HCEC 1CT (cell line): ENCODE measurements at regions not wholly inside any gene's neighbourhood (a gene's known extent, or its start where the extent isn't known, plus 50 kb on each side); places are given as distances from the start of the nearest gene placed in this dataset.
A peak's percentile ranks its signal among the peaks of the same experiment; 100 is the strongest.

Source experiments
- DNase-seq: peaks from one replicate; pipeline ENCODE4 v3.0.0-alpha.2; 2017

DNA sequence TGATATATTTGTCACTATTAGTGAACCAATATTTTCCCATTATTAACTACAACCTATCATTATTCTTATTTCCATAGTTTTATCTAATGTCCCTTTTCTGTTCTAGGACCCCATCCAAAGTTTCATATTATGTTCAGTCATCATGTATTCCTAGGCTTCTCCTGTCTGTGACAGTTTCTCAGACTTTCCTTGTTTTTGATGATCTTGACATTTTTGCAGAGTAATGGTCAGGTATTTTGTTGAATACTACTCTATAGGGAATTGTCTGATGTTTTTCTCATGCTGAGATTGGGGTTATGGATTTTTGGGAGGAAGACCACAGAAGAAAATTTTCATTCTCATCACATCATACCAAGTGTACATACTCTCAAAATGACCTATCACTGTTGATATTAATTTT lies 684.6 kb downstream of the PLCL1 start:
- DNase-seq, result no peak

- no peak for DNase-seq
These were observed 678.7 kb downstream of the PLCL1 start for GRCh38 chr2:198483051-198483450.

DNA sequence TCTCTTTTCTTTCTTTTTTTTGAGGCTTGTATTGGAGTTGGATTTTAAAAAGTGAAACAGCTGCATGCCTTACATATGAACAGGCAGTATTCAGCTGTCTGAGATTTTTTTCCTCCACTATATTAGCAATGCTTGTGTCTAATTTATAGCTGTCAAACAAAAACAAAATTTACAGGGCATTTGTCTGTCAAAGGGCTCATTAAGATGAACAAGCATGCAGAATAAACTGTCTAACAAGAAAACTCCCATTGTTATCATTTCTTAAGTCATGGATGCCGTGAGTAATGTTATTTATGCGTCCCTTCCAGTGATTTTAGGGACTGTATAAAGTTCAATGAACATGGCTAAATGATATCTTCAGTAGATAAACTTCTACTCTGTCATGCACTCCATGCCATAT lies 674.7 kb downstream of the PLCL1 start:
- DNase-seq, result no peak

GRCh38 chr2:198478361-198478760 lies 674.0 kb downstream of the PLCL1 start:
- DNase-seq, result no peak

- DNase-seq, result no peak
These were observed 671.6 kb downstream of the PLCL1 start for GRCh38 chr2:198476007-198476406.

DNA sequence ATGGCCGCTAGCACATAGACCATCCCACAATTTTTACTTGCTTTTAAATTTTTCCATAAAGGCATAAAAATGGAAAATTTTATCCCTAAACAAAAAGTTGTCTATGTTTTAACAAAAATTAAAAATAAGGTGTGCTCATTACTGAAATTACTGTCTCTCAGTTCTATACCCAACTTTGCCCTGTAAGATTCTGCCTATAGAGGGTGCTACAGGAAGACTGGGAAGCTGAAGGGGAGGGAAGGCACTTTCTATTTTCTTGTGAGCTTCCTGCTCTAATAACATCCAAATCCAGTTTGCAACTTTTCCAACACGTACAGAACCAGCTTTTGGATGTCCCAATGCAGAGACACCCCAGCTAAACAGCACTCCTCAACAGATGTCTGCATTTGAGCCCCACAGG lies 666.9 kb downstream of the PLCL1 start:
- DNase-seq, result no peak

- DNase-seq, result no peak
These were observed 663.7 kb downstream of the PLCL1 start for GRCh38 chr2:198468136-198468535.

DNA sequence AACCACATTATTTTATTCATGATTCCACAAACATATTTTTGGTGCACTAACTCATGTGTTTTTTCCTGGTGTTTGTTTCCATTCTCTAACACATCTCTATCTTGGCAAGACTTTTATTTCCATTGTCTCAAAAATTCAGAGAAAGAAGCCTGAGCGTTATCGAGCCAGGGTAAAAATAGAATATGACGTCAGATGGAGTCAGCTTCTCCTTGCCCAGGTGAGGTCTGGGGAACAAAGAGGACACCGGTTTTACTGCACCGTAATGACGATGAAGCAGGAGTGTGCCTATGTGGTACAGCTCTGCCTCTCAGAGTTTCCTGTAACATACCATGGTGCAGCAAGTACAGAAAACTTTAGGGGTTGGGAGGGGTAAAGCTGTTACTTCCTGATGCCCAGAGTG lies 661.6 kb downstream of the PLCL1 start:
- DNase-seq, result no peak

GRCh38 chr2:198456418-198456817 lies 652.0 kb downstream of the PLCL1 start:
- DNase-seq, result peak; percentile 28

DNA sequence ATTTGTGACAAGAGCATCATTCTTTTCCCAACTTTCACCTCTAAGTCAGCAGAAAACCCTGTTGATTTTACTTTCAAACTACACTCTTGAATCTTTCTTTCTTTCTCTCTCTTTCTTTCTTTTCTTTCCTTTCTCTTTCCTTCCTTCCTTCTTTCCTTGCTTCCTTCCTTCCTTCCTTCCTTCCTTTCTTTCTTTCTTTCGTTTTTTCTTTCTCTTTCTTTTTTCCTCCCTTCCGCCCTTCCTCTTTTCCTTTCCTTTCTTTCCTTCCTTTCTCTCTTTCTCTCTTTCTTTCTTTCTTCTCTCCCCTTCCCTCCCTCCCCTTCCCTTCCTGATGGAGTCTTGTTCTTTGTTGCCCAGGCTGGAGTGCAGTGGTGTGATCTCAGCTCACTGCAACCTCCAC lies 649.5 kb downstream of the PLCL1 start:
- DNase-seq, result no peak

DNA sequence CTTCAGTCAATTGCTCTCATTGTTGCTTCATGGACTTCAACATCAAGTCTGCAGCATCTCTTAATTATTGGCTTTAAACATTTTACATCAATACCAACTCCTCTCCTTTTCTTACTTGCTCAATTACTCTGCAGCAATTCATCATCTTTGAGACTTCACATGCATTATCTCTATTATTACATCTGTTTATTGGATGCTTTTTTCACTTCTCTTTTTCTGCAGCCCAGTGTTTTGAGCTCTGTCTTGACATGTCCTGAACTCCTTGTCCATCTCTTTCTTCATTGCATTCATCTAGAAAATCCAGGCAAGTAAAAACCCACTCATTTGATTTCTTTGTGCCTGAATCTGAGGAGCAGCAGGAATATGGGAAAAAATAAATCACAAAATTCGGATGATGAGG lies 647.9 kb downstream of the PLCL1 start:
- DNase-seq, result no peak

GRCh38 chr2:198448789-198449188 lies 644.4 kb downstream of the PLCL1 start:
- peak; percentile 4 for DNase-seq

GRCh38 chr2:198444800-198445287 lies 640.5 kb downstream of the PLCL1 start:
- DNase-seq, result no peak

DNA sequence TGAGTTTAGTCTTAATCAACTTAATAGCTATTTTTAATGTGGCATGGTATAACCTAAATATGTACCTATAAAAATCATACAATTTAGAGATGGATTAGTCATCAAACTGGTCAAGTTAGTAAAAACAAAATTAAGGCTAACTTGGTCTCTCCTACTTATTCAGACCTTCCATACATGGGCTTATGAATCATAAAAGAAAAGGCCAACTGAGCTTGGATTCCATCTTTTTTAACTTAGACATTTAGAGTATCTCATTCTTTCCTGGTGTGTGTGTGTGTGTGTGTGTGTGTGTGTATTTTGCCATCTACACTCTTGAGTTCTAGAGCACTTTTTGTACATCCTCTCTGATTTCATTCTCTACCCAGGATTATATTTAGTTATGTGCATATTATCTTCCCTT lies 637.5 kb downstream of the PLCL1 start:
- peak; percentile 24 for DNase-seq

GRCh38 chr2:198441246-198441645 lies 636.9 kb downstream of the PLCL1 start:
- peak; percentile 22 for DNase-seq

DNA sequence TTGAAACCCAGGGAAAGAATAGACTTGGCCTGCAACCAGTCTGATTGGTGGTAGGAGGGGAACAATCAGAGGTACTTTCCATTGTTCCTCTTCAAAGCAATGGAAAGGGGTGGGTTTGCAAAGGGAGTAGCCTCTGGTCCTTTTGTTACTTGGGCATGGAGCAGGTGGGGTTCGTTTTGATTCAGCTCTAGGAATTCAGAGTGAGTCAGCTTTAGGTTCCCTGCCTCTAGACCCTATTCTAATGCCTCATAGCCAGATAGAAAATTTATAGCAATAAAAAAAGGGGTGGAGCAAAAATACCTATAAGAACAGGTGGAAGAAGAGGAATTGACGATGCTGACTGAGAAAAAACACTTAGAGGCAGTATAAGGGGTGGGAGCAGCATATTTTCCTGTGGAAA lies 636.4 kb downstream of the PLCL1 start:
- DNase-seq, result no peak

- DNase-seq, result peak; percentile 37
These were observed 633.9 kb downstream of the PLCL1 start for GRCh38 chr2:198438331-198438730.

- DNase-seq, result no peak
These were observed 619.7 kb downstream of the PLCL1 start for GRCh38 chr2:198424112-198424511.

DNA sequence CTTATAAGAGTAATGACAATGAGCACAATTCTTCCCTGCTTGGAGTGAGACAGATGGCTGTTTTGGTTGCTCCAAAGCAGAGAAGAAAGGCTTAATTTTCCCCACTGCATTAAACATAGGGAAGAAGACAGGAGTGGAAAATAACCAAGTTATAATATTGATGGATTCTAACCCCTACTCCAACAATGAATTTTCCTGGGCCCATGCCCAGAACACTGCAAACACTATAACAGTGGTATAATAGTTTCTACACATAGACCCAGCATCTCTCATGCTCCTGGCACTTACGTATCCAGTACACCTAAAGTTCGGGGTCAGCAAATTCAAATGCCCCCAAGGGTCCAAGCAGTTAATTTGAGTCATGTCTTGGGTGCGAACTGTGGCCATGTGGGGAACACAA lies 613.4 kb downstream of the PLCL1 start:
- no peak for DNase-seq

- DNase-seq, result no peak
These were observed 610.6 kb downstream of the PLCL1 start for GRCh38 chr2:198414976-198415375.

DNA sequence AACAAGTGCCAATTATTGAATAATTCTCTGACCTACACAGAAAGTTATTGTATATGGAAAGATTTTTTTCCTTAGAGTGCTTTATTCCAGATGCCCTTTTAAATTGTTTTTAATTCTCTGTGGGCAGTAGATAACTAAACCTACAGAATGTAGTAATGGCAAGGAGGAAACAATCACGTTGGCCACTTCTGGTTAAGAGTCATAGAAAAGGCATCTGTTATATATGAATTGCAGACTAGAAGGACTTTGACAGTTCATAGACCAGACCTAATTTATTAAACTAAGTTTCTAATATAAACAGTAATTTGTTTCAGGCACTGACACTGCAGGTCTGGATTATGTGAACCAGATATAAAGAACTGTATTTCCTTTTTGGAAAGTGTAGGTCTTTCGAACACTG lies 607.5 kb downstream of the PLCL1 start:
- DNase-seq, result no peak

DNA sequence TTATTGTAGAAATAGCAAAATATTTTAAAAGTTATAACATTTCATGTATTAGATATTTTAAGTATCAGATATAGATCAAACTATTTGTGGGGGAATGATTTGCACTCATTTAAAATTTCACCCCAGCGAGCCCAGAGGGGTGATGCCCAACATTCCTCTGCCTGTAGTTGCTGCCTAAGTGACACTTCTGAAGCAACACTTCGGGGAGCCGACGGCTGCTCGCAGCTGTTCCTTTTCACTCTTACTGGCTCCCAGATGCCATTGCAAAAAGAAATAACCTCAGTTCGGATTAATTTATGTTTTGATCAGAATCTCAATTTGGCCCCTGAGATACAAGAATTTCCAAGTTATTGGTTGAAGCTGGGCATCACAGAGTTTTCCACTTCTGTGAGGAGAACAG lies 603.8 kb downstream of the PLCL1 start:
- DNase-seq, result peak; percentile 37

DNA sequence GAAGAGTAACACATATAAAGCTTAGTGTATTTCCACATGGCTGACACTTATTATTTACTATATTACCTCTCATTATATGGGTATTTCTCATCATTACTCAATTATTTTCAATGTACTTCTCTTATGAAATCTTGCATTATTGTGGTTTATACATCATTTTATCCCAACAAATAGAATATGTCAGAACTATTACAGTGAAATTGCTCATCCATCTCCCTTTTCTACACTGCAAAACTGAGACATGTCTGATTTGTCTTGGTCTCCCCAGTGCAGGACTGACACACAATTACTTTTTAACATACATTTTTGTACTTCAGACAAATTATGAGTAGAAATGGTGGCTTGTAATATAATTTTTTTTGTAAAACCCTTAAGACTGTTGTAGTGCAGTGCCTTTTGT lies 600.9 kb downstream of the PLCL1 start:
- peak; percentile 33 for DNase-seq

- DNase-seq, result no peak
These were observed 597.3 kb downstream of the PLCL1 start for GRCh38 chr2:198401644-198402043.

- no peak for DNase-seq
These were observed 596.6 kb downstream of the PLCL1 start for GRCh38 chr2:198400999-198401398.

DNA sequence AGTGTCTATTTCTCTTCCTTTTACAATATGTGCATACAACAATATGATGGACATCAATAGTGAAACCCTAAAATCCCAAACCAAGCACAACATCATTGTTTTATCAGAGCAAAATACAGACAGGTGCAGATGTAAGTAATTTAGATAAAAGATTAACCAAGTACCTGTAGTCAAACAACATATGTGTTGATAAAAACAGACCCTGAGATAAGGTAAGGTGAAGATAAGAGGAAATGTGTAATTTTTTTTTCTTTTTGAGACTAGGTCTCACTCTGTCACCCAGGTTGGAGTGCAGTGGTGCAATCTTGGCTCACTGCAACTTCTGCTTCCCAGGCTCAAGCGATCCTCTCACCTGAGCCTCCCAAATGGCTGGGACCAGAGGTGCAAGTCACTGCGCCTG lies 589.8 kb downstream of the PLCL1 start:
- DNase-seq, result no peak
